Upper lobe of left lung (tissue), 4 donors: ENCODE measurements at regions not wholly inside any gene's neighbourhood (a gene's known extent, or its start where the extent isn't known, plus 50 kb on each side); places are given as distances from the start of the nearest gene placed in this dataset.

Source experiments
- POLR2A ChIP-seq, 4 donors: fragments of 450-650 bp; IDR thresholded peaks; one replicate each; pipeline ENCODE4 v1.5.1; 2016 to 2017; ENCODE audit warnings: antibody characterized with exemption in 4 of 4, mild to moderate bottlenecking in 2 of 4
- TF ChIP-seq, protein P1 (sequence below), 6 experiments: fragments of 450-650 bp in 4 of 6; fragments of 200-600 bp in 2 of 6; sonication (generic) in 2 of 6; IDR thresholded peaks; one replicate each; pipeline ENCODE4 v1.5.1; 2016 to 2019; ENCODE audit warnings: antibody characterized with exemption in 6 of 6

DNA sequence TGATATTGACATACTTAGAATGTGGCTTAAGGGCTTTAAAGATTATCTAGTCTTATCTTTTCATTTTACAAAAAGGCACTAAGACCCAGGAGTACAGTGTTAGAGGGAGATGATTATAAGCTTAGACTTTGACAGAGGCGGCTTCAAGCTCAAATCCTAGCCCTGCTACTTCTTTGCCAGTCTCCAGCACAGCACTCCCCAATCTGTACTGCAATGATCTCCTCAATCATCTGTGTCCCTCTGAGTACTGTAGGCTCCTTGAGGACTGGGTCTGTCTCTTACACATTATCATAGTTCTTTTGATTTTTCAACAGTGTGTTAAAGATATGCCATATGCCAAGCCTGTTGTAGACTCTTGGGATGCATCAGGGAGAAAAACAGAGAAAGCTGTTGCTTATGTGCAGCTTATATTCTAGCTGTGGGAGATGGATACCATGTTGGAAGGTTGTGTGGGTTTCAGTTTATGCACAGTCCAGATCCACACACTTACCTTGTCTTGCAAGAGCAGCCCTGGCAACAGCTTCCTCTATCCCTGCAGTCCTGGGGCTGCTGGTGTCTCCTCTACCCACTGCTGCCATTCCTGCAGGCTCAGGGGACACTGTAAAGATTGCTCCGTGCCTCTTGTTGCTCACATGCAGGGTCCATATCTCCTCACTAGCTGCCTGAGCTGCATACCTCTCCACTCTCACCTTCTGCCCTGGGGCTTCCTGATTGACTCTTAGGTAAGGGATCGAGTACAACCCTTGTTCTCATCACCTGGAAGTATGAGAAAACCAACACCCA is 103.9 kb upstream of the TSPAN2 start:
- no peak for TF ChIP-seq POLR2A (IDR thresholded peaks at IDR 0.05)
- TF ChIP-seq, protein P1, sequence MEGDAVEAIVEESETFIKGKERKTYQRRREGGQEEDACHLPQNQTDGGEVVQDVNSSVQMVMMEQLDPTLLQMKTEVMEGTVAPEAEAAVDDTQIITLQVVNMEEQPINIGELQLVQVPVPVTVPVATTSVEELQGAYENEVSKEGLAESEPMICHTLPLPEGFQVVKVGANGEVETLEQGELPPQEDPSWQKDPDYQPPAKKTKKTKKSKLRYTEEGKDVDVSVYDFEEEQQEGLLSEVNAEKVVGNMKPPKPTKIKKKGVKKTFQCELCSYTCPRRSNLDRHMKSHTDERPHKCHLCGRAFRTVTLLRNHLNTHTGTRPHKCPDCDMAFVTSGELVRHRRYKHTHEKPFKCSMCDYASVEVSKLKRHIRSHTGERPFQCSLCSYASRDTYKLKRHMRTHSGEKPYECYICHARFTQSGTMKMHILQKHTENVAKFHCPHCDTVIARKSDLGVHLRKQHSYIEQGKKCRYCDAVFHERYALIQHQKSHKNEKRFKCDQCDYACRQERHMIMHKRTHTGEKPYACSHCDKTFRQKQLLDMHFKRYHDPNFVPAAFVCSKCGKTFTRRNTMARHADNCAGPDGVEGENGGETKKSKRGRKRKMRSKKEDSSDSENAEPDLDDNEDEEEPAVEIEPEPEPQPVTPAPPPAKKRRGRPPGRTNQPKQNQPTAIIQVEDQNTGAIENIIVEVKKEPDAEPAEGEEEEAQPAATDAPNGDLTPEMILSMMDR (IDR thresholded peaks at IDR 0.05) = no peak
